IPS-18c (cell line): ENCODE measurements at regions not wholly inside any gene's neighbourhood (a gene's known extent, or its start where the extent isn't known, plus 50 kb on each side); places are given as distances from the start of the nearest gene placed in this dataset.

Experiments used
- H3K4me3 ChIP-seq: 2 replicates; pipeline ENCODE4 v1.7.0; 2013; ENCODE audit warnings: low read depth, mild to moderate bottlenecking, low read length, moderate library complexity; ENCODE audit not compliant: insufficient read depth
- H3K9me3 ChIP-seq: one replicate; pipeline ENCODE4 v1.6.1; 2013; ENCODE audit warnings: mild to moderate bottlenecking, low read length, moderate library complexity; ENCODE audit not compliant: control insufficient read depth, insufficient read depth

GRCh38 chr2:128798502-128799283 is 480.0 kb upstream of the HS6ST1 start:
- Histone ChIP-seq H3K9me3 (no peaks in the 10 kb centered on the region), H3K4me3 (no peak overlapping the region)

- H3K9me3 ChIP-seq: no peaks in the 10 kb centered on the region
- no peak overlapping the region for H3K4me3 ChIP-seq
These were observed 480.6 kb upstream of the HS6ST1 start for GRCh38 chr2:128799284-128799552.

- Histone ChIP-seq H3K4me3 (no peak overlapping the region), H3K9me3 (no peaks in the 10 kb centered on the region)
These were observed 481.1 kb upstream of the HS6ST1 start for GRCh38 chr2:128799730-128800129.

GRCh38 chr2:128801576-128801975 is 482.9 kb upstream of the HS6ST1 start:
- Histone ChIP-seq H3K4me3 (no peak overlapping the region), H3K9me3 (no peaks in the 10 kb centered on the region)

- Histone ChIP-seq H3K4me3 (no peak overlapping the region), H3K9me3 (no peaks in the 10 kb centered on the region)
These were observed 484.6 kb upstream of the HS6ST1 start for GRCh38 chr2:128803222-128803621.

- Histone ChIP-seq H3K9me3 (no peaks in the 10 kb centered on the region), H3K4me3 (no peak overlapping the region)
These were observed 486.6 kb upstream of the HS6ST1 start for GRCh38 chr2:128805237-128805636.

- Histone ChIP-seq H3K9me3 (no peaks in the 10 kb centered on the region), H3K4me3 (no peak overlapping the region)
These were observed 487.2 kb upstream of the HS6ST1 start for GRCh38 chr2:128805918-128806317.

- H3K9me3 ChIP-seq: no peaks in the 10 kb centered on the region
- no peak overlapping the region for H3K4me3 ChIP-seq
These were observed 488.6 kb upstream of the HS6ST1 start for GRCh38 chr2:128807317-128807716.

- Histone ChIP-seq H3K9me3 (no peaks in the 10 kb centered on the region), H3K4me3 (no peak overlapping the region)
These were observed 490.0 kb upstream of the HS6ST1 start for GRCh38 chr2:128808462-128809258.

GRCh38 chr2:128809259-128809636 is 490.6 kb upstream of the HS6ST1 start:
- no peaks in the 10 kb centered on the region for H3K9me3 ChIP-seq
- H3K4me3 ChIP-seq: no peak overlapping the region

GRCh38 chr2:128809880-128810279 is 491.2 kb upstream of the HS6ST1 start:
- H3K4me3 ChIP-seq: no peak overlapping the region
- H3K9me3 ChIP-seq: no peaks in the 10 kb centered on the region

- H3K4me3 ChIP-seq: no peak overlapping the region
- H3K9me3 ChIP-seq: no peaks in the 10 kb centered on the region
These were observed 493.7 kb upstream of the HS6ST1 start for GRCh38 chr2:128812183-128812940.

- Histone ChIP-seq H3K4me3 (no peak overlapping the region), H3K9me3 (no peaks in the 10 kb centered on the region)
These were observed 494.8 kb upstream of the HS6ST1 start for GRCh38 chr2:128813352-128814034.

- Histone ChIP-seq H3K4me3 (no peak overlapping the region), H3K9me3 (no peaks in the 10 kb centered on the region)
These were observed 496.6 kb upstream of the HS6ST1 start for GRCh38 chr2:128815248-128815647.

- Histone ChIP-seq H3K9me3 (no peaks in the 10 kb centered on the region), H3K4me3 (no peak overlapping the region)
These were observed 498.5 kb upstream of the HS6ST1 start for GRCh38 chr2:128817171-128817570.

- Histone ChIP-seq H3K9me3 (no peaks in the 10 kb centered on the region), H3K4me3 (no peak overlapping the region)
These were observed 499.1 kb upstream of the HS6ST1 start for GRCh38 chr2:128817813-128818212.

GRCh38 chr2:128818248-128818647 is 499.6 kb upstream of the HS6ST1 start:
- no peak overlapping the region for H3K4me3 ChIP-seq
- no peaks in the 10 kb centered on the region for H3K9me3 ChIP-seq
